ENCODE measurements at regions not wholly inside any gene's neighbourhood (a gene's known extent, or its start where the extent isn't known, plus 50 kb on each side); places are given as distances from the start of the nearest gene placed in this dataset.
"Not testable (repeated sequence)": the region's sequence is repeated elsewhere in the genome, so short reads cannot be mapped to it uniquely, and the experiment has no call there.

GRCh38 chr3:150150633-150151032, 179.9 kb upstream of the PFN2 start:
- no peak for DNase-seq

GRCh38 chr3:150149651-150150051, 179.0 kb upstream of the PFN2 start:
- no peak for DNase-seq

- DNase-seq = no peak
Observed at GRCh38 chr3:150148227-150148626, 177.5 kb upstream of the PFN2 start.

GRCh38 chr3:150147776-150148175, 177.1 kb upstream of the PFN2 start:
- DNase-seq = peak; percentile 58 to 74

- DNase-seq = peak; percentile 66 to 74
Observed at GRCh38 chr3:150146991-150147761, 176.5 kb upstream of the PFN2 start.

- DNase-seq = no peak
Observed at GRCh38 chr3:150145659-150146058, 175.0 kb upstream of the PFN2 start.

- DNase-seq = no peak
Observed at GRCh38 chr3:150144191-150144708, 173.6 kb upstream of the PFN2 start.

- DNase-seq = no peak
Observed at GRCh38 chr3:150142936-150143335, 172.2 kb upstream of the PFN2 start.

GRCh38 chr3:150141790-150142326, 171.2 kb upstream of the PFN2 start:
- no peak for DNase-seq

GRCh38 chr3:150140614-150141321, 170.1 kb upstream of the PFN2 start:
- no peak for DNase-seq

- no peak for DNase-seq
Observed at GRCh38 chr3:150138824-150139223, 168.1 kb upstream of the PFN2 start.

- no peak for DNase-seq
Observed at GRCh38 chr3:150136242-150136641, 165.5 kb upstream of the PFN2 start.

- DNase-seq = no peak
Observed at GRCh38 chr3:150135287-150135721, 164.6 kb upstream of the PFN2 start.

- DNase-seq = no peak
Observed at GRCh38 chr3:150133293-150133692, 162.6 kb upstream of the PFN2 start.

- no peak for DNase-seq
Observed at GRCh38 chr3:150132101-150132749, 161.5 kb upstream of the PFN2 start.

GRCh38 chr3:150131663-150132062, 161.0 kb upstream of the PFN2 start:
- DNase-seq = no peak

GRCh38 chr3:150130404-150131100, 159.9 kb upstream of the PFN2 start:
- no peak for DNase-seq

GRCh38 chr3:150129166-150129565, 158.5 kb upstream of the PFN2 start:
- DNase-seq = no peak

- no peak for DNase-seq
Observed at GRCh38 chr3:150128126-150128525, 157.4 kb upstream of the PFN2 start.

GRCh38 chr3:150127011-150127490, 156.4 kb upstream of the PFN2 start:
- no peak for DNase-seq

- no peak for DNase-seq
Observed at GRCh38 chr3:150124142-150124541, 153.4 kb upstream of the PFN2 start.

GRCh38 chr3:150123249-150123648, 152.6 kb upstream of the PFN2 start:
- not testable (repeated sequence) for DNase-seq

- no peak for DNase-seq
Observed at GRCh38 chr3:150118219-150118618, 147.5 kb upstream of the PFN2 start.

Data from SHP77 (cell line).